ENCODE measurements at regions not wholly inside any gene's neighbourhood (a gene's known extent, or its start where the extent isn't known, plus 50 kb on each side); places are given as distances from the start of the nearest gene placed in this dataset.

- peak; percentile 82 for TF ChIP-seq CTCF (IDR thresholded peaks at IDR 0.05)
- Mint-ChIP-seq H3K27ac (ENCODE audit: unreplicated experiment) (no peak overlapping the region), H3K4me1 (ENCODE audit: low read depth) (no peaks in the 10 kb centered on the region), H3K36me3 (ENCODE audit: low read depth) (no peaks in the 10 kb centered on the region), H3K4me3 (ENCODE audit: unreplicated experiment) (no peak overlapping the region), H3K9me3 (ENCODE audit: low read depth) (no peaks in the 10 kb centered on the region), H3K27me3 (ENCODE audit: low read depth) (peaks cover 17% of the 10 kb centered on the region)
- DNase-seq (ENCODE audit: low spot score) = no peak
These were observed 50.6 kb upstream of the UQCRFS1 start for GRCh38 chr19:29263305-29264135.

- no peak for DNase-seq (ENCODE audit: low spot score)
- peaks cover 25% of the 10 kb centered on the region for H3K27me3 Mint-ChIP-seq (ENCODE audit: low read depth)
- H3K36me3 Mint-ChIP-seq (ENCODE audit: low read depth) = no peaks in the 10 kb centered on the region
- H3K4me1 Mint-ChIP-seq (ENCODE audit: low read depth) = no peaks in the 10 kb centered on the region
- H3K27ac Mint-ChIP-seq (ENCODE audit: unreplicated experiment) = no peak overlapping the region
- TF ChIP-seq CTCF (IDR thresholded peaks at IDR 0.05) = no peak
- no peaks in the 10 kb centered on the region for H3K9me3 Mint-ChIP-seq (ENCODE audit: low read depth)
- H3K4me3 Mint-ChIP-seq (ENCODE audit: unreplicated experiment) = no peak overlapping the region
These were observed 51.9 kb upstream of the UQCRFS1 start for GRCh38 chr19:29264897-29265296.

GRCh38 chr19:29265436-29265835 lies 52.5 kb upstream of the UQCRFS1 start:
- no peak overlapping the region for H3K27ac Mint-ChIP-seq (ENCODE audit: unreplicated experiment)
- no peaks in the 10 kb centered on the region for H3K36me3 Mint-ChIP-seq (ENCODE audit: low read depth)
- DNase-seq (ENCODE audit: low spot score) = no peak
- no peaks in the 10 kb centered on the region for H3K4me1 Mint-ChIP-seq (ENCODE audit: low read depth)
- H3K27me3 Mint-ChIP-seq (ENCODE audit: low read depth) = peaks cover 26% of the 10 kb centered on the region
- no peak for TF ChIP-seq CTCF (IDR thresholded peaks at IDR 0.05)
- no peak overlapping the region for H3K4me3 Mint-ChIP-seq (ENCODE audit: unreplicated experiment)
- no peaks in the 10 kb centered on the region for H3K9me3 Mint-ChIP-seq (ENCODE audit: low read depth)

GRCh38 chr19:29266001-29266400 lies 53.0 kb upstream of the UQCRFS1 start:
- no peaks in the 10 kb centered on the region for H3K36me3 Mint-ChIP-seq (ENCODE audit: low read depth)

GRCh38 chr19:29266603-29267002 lies 53.7 kb upstream of the UQCRFS1 start:
- no peaks in the 10 kb centered on the region for H3K9me3 Mint-ChIP-seq (ENCODE audit: low read depth)
- H3K36me3 Mint-ChIP-seq (ENCODE audit: low read depth) = no peaks in the 10 kb centered on the region
- TF ChIP-seq CTCF (IDR thresholded peaks at IDR 0.05) = no peak
- no peak for DNase-seq (ENCODE audit: low spot score)
- H3K27me3 Mint-ChIP-seq (ENCODE audit: low read depth) = peaks cover 26% of the 10 kb centered on the region
- no peaks in the 10 kb centered on the region for H3K4me1 Mint-ChIP-seq (ENCODE audit: low read depth)
- H3K4me3 Mint-ChIP-seq (ENCODE audit: unreplicated experiment) = no peak overlapping the region
- no peak overlapping the region for H3K27ac Mint-ChIP-seq (ENCODE audit: unreplicated experiment)

More at GRCh38 chr19:29266001-29266400, 53.0 kb upstream of the UQCRFS1 start:
- Mint-ChIP-seq H3K27me3 (ENCODE audit: low read depth) (peaks cover 26% of the 10 kb centered on the region), H3K27ac (ENCODE audit: unreplicated experiment) (no peak overlapping the region), H3K4me1 (ENCODE audit: low read depth) (no peaks in the 10 kb centered on the region), H3K4me3 (ENCODE audit: unreplicated experiment) (no peak overlapping the region), H3K9me3 (ENCODE audit: low read depth) (no peaks in the 10 kb centered on the region)
- no peak for DNase-seq (ENCODE audit: low spot score)
- no peak for TF ChIP-seq CTCF (IDR thresholded peaks at IDR 0.05)
